ENCODE measurements at regions not wholly inside any gene's neighbourhood (a gene's known extent, or its start where the extent isn't known, plus 50 kb on each side); places are given as distances from the start of the nearest gene placed in this dataset.

- Histone ChIP-seq H4K20me1 (ENCODE audit: insufficient read depth, low read length) (no peaks in the 10 kb centered on the region), H3K27ac (ENCODE audit: low read length) (no peak overlapping the region), H3K79me2 (ENCODE audit: low read length) (no peaks in the 10 kb centered on the region), H3K36me3 (replicated peaks; ENCODE audit: low read depth, low read length) (no peaks in the 10 kb centered on the region), H3K4me3 (ENCODE audit: low read length) (no peak overlapping the region), H3K27me3 (ENCODE audit: low read depth, low read length) (no peaks in the 10 kb centered on the region), H3K4me2 (ENCODE audit: low read length) (no peak overlapping the region), H2AFZ (ENCODE audit: low read depth, low read length) (0 out of 2 replicates have a peak overlapping the region, but pooled peaks have one; percentile 25), H3K9ac (ENCODE audit: low read length) (no peak overlapping the region), H3K4me1 (ENCODE audit: low read length) (no peaks in the 10 kb centered on the region), H3K9me3 (ENCODE audit: insufficient read depth, low read length) (no peaks in the 10 kb centered on the region)
- TF ChIP-seq, protein P1, sequence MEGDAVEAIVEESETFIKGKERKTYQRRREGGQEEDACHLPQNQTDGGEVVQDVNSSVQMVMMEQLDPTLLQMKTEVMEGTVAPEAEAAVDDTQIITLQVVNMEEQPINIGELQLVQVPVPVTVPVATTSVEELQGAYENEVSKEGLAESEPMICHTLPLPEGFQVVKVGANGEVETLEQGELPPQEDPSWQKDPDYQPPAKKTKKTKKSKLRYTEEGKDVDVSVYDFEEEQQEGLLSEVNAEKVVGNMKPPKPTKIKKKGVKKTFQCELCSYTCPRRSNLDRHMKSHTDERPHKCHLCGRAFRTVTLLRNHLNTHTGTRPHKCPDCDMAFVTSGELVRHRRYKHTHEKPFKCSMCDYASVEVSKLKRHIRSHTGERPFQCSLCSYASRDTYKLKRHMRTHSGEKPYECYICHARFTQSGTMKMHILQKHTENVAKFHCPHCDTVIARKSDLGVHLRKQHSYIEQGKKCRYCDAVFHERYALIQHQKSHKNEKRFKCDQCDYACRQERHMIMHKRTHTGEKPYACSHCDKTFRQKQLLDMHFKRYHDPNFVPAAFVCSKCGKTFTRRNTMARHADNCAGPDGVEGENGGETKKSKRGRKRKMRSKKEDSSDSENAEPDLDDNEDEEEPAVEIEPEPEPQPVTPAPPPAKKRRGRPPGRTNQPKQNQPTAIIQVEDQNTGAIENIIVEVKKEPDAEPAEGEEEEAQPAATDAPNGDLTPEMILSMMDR (IDR thresholded peaks at IDR 0.05; ENCODE audit: low read depth, low read length): no peak
- TF ChIP-seq EZH2phosphoT487 (IDR thresholded peaks at IDR 0.05; ENCODE audit: low read depth): no peak
Observed at GRCh38 chr9:24398466-24398865, 147.2 kb downstream of the IZUMO3 start.

DNA sequence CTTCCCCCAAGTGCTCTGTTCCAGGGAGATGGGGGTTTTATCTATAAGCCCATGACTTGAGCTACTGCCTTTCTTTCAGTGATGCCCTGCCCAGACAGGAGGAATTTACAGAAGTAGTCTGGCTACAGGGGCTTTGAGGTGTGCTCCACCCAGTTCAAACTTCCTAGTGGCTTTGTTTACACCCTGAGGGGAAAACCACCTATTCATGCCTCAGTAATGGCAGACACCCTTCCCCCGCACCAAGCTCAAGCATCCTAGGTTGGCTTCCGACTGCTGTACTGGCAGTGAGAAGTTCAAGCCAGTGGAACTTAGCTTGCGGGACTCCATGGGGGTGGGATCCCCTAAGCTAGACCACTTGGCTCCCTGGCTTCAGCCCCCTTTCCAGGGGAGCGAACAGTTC, 154.6 kb downstream of the IZUMO3 start:
- TF ChIP-seq, protein P1 (IDR thresholded peaks at IDR 0.05; ENCODE audit: low read depth, low read length): no peak
- no peak for TF ChIP-seq EZH2phosphoT487 (IDR thresholded peaks at IDR 0.05; ENCODE audit: low read depth)
- Histone ChIP-seq H3K27ac (ENCODE audit: low read length) (no peak overlapping the region), H3K9me3 (ENCODE audit: insufficient read depth, low read length) (no peaks in the 10 kb centered on the region), H2AFZ (ENCODE audit: low read depth, low read length) (no peak overlapping the region), H3K27me3 (ENCODE audit: low read depth, low read length) (no peaks in the 10 kb centered on the region), H3K4me3 (ENCODE audit: low read length) (no peak overlapping the region), H3K4me2 (ENCODE audit: low read length) (no peak overlapping the region), H3K79me2 (ENCODE audit: low read length) (no peaks in the 10 kb centered on the region), H3K4me1 (ENCODE audit: low read length) (no peaks in the 10 kb centered on the region), H4K20me1 (ENCODE audit: insufficient read depth, low read length) (no peaks in the 10 kb centered on the region), H3K9ac (ENCODE audit: low read length) (no peak overlapping the region), H3K36me3 (replicated peaks; ENCODE audit: low read depth, low read length) (no peaks in the 10 kb centered on the region)

- H3K4me1 ChIP-seq (ENCODE audit: low read length): no peaks in the 10 kb centered on the region
- no peak overlapping the region for H2AFZ ChIP-seq (ENCODE audit: low read depth, low read length)
- H3K9ac ChIP-seq (ENCODE audit: low read length): no peak overlapping the region
- H3K79me2 ChIP-seq (ENCODE audit: low read length): no peaks in the 10 kb centered on the region
- H3K4me2 ChIP-seq (ENCODE audit: low read length): no peak overlapping the region
- TF ChIP-seq, protein P1 (IDR thresholded peaks at IDR 0.05; ENCODE audit: low read depth, low read length): no peak
- TF ChIP-seq EZH2phosphoT487 (IDR thresholded peaks at IDR 0.05; ENCODE audit: low read depth): no peak
- no peaks in the 10 kb centered on the region for H4K20me1 ChIP-seq (ENCODE audit: insufficient read depth, low read length)
- no peaks in the 10 kb centered on the region for H3K9me3 ChIP-seq (ENCODE audit: insufficient read depth, low read length)
- no peak overlapping the region for H3K27ac ChIP-seq (ENCODE audit: low read length)
- H3K36me3 ChIP-seq (replicated peaks; ENCODE audit: low read depth, low read length): no peaks in the 10 kb centered on the region
- H3K4me3 ChIP-seq (ENCODE audit: low read length): no peak overlapping the region
- H3K27me3 ChIP-seq (ENCODE audit: low read depth, low read length): no peaks in the 10 kb centered on the region
Observed at GRCh38 chr9:24385077-24385476, 160.6 kb downstream of the IZUMO3 start.

GRCh38 chr9:24382566-24382965, 163.1 kb downstream of the IZUMO3 start:
- Histone ChIP-seq H3K27ac (ENCODE audit: low read length) (no peak overlapping the region), H3K27me3 (ENCODE audit: low read depth, low read length) (no peaks in the 10 kb centered on the region), H4K20me1 (ENCODE audit: insufficient read depth, low read length) (no peaks in the 10 kb centered on the region), H3K4me3 (ENCODE audit: low read length) (no peak overlapping the region), H3K9me3 (ENCODE audit: insufficient read depth, low read length) (no peaks in the 10 kb centered on the region), H3K4me1 (ENCODE audit: low read length) (no peaks in the 10 kb centered on the region), H3K9ac (ENCODE audit: low read length) (no peak overlapping the region), H2AFZ (ENCODE audit: low read depth, low read length) (no peak overlapping the region), H3K4me2 (ENCODE audit: low read length) (no peak overlapping the region), H3K36me3 (replicated peaks; ENCODE audit: low read depth, low read length) (no peaks in the 10 kb centered on the region), H3K79me2 (ENCODE audit: low read length) (no peaks in the 10 kb centered on the region)
- TF ChIP-seq, protein P1 (IDR thresholded peaks at IDR 0.05; ENCODE audit: low read depth, low read length): no peak
- no peak for TF ChIP-seq EZH2phosphoT487 (IDR thresholded peaks at IDR 0.05; ENCODE audit: low read depth)
